ENCODE measurements at regions not wholly inside any gene's neighbourhood (a gene's known extent, or its start where the extent isn't known, plus 50 kb on each side); places are given as distances from the start of the nearest gene placed in this dataset.
A peak's percentile ranks its signal among the peaks of the same experiment; 100 is the strongest.

- CTCF ChIA-PET = no interaction called here
- POLR2A ChIA-PET = no interaction called here
These were observed 184.3 kb downstream of the TBXT start for GRCh38 chr6:165983112-165984072.

GRCh38 chr6:165978476-165978875 is 189.2 kb downstream of the TBXT start:
- DNase-seq (ENCODE audit: extremely low spot score) = no peak
- POLR2A ChIA-PET = no interaction called here
- CTCF ChIA-PET = no interaction called here
- TF ChIP-seq BHLHE40 (IDR thresholded peaks at IDR 0.05; ENCODE audit: borderline replicate concordance) (no peak), FOXM1 (IDR thresholded peaks at IDR 0.05; ENCODE audit: borderline replicate concordance) (no peak), HDGF (IDR thresholded peaks at IDR 0.05; ENCODE audit: borderline replicate concordance) (no peak), PKNOX1 (IDR thresholded peaks at IDR 0.05) (no peak), LEF1 (IDR thresholded peaks at IDR 0.05; ENCODE audit: borderline replicate concordance) (no peak)

More at GRCh38 chr6:165983112-165984072, 184.3 kb downstream of the TBXT start:
- no peak for DNase-seq (ENCODE audit: extremely low spot score)
- TF ChIP-seq NFRKB (IDR thresholded peaks at IDR 0.05) (no peak), ARNT (IDR thresholded peaks at IDR 0.05) (no peak), FOXA1 (IDR thresholded peaks at IDR 0.05) (no peak), PKNOX1 (IDR thresholded peaks at IDR 0.05) (peak; percentile 34; the same call in 1 of the 2 replicates), TARDBP (IDR thresholded peaks at IDR 0.05) (no peak)

GRCh38 chr6:165976684-165977083 is 191.0 kb downstream of the TBXT start:
- CTCF ChIA-PET = interaction anchor here (0.8 kb wide), 1 partner anchor 120 kb away, joined by 3 read pairs; no protein-coding TSS in a partner anchor

GRCh38 chr6:165974817-165975216 is 192.8 kb downstream of the TBXT start:
- TF ChIP-seq FOXM1 (IDR thresholded peaks at IDR 0.05; ENCODE audit: borderline replicate concordance) = no peak
- TF ChIP-seq ZNF384 (IDR thresholded peaks at IDR 0.05) = no peak
- TF ChIP-seq ELF4 (IDR thresholded peaks at IDR 0.05) = no peak
- TF ChIP-seq FOXA1 (IDR thresholded peaks at IDR 0.05) = no peak
- no peak for TF ChIP-seq SP1 (IDR thresholded peaks at IDR 0.05)
- no peak for TF ChIP-seq L3MBTL2 (conservative IDR thresholded peaks at IDR 0.05)
- no peak for TF ChIP-seq CTBP1 (IDR thresholded peaks at IDR 0.05; ENCODE audit: borderline replicate concordance)
- no peak for TF ChIP-seq HDGF (IDR thresholded peaks at IDR 0.05; ENCODE audit: borderline replicate concordance)
- no peak for TF ChIP-seq ARNT (IDR thresholded peaks at IDR 0.05)
- no peak for TF ChIP-seq TARDBP (IDR thresholded peaks at IDR 0.05)
- no peak for DNase-seq (ENCODE audit: extremely low spot score)
- ChIA-PET CTCF (no interaction called here), POLR2A (no interaction called here)

More at GRCh38 chr6:165976684-165977083, 191.0 kb downstream of the TBXT start:
- DNase-seq (ENCODE audit: extremely low spot score) = no peak
- POLR2A ChIA-PET = no interaction called here
- TF ChIP-seq ZNF384 (IDR thresholded peaks at IDR 0.05) (no peak), LEF1 (IDR thresholded peaks at IDR 0.05; ENCODE audit: borderline replicate concordance) (no peak), ARNT (IDR thresholded peaks at IDR 0.05) (no peak), ELF4 (IDR thresholded peaks at IDR 0.05) (no peak), SUZ12 (IDR thresholded peaks at IDR 0.05) (no peak)

- ChIA-PET CTCF (no interaction called here), POLR2A (no interaction called here)
- DNase-seq (ENCODE audit: extremely low spot score) = no peak
- TF ChIP-seq FOXK2 (IDR thresholded peaks at IDR 0.05) (no peak), FOXA1 (IDR thresholded peaks at IDR 0.05) (no peak), ZNF384 (IDR thresholded peaks at IDR 0.05) (no peak), L3MBTL2 (conservative IDR thresholded peaks at IDR 0.05) (no peak), SP1 (IDR thresholded peaks at IDR 0.05) (no peak), CTBP1 (IDR thresholded peaks at IDR 0.05; ENCODE audit: borderline replicate concordance) (no peak), PKNOX1 (IDR thresholded peaks at IDR 0.05) (no peak), ELF4 (IDR thresholded peaks at IDR 0.05) (no peak), LEF1 (IDR thresholded peaks at IDR 0.05; ENCODE audit: borderline replicate concordance) (no peak), BHLHE40 (IDR thresholded peaks at IDR 0.05; ENCODE audit: borderline replicate concordance) (no peak)
These were observed 194.2 kb downstream of the TBXT start for GRCh38 chr6:165973473-165973872.

- ChIA-PET CTCF (no interaction called here), POLR2A (no interaction called here)
- DNase-seq (ENCODE audit: extremely low spot score) = no peak
- TF ChIP-seq ARNT (IDR thresholded peaks at IDR 0.05) (no peak), SUZ12 (IDR thresholded peaks at IDR 0.05) (no peak), HDGF (IDR thresholded peaks at IDR 0.05; ENCODE audit: borderline replicate concordance) (no peak), L3MBTL2 (conservative IDR thresholded peaks at IDR 0.05) (no peak), ELF4 (IDR thresholded peaks at IDR 0.05) (no peak), SP1 (IDR thresholded peaks at IDR 0.05) (no peak), FOXK2 (IDR thresholded peaks at IDR 0.05) (no peak), NFRKB (IDR thresholded peaks at IDR 0.05) (no peak), LEF1 (IDR thresholded peaks at IDR 0.05; ENCODE audit: borderline replicate concordance) (no peak), PKNOX1 (IDR thresholded peaks at IDR 0.05) (no peak), BHLHE40 (IDR thresholded peaks at IDR 0.05; ENCODE audit: borderline replicate concordance) (no peak), TARDBP (IDR thresholded peaks at IDR 0.05) (no peak), ZNF384 (IDR thresholded peaks at IDR 0.05) (no peak), FOXA1 (IDR thresholded peaks at IDR 0.05) (no peak), FOXM1 (IDR thresholded peaks at IDR 0.05; ENCODE audit: borderline replicate concordance) (no peak), CTBP1 (IDR thresholded peaks at IDR 0.05; ENCODE audit: borderline replicate concordance) (no peak)
These were observed 195.4 kb downstream of the TBXT start for GRCh38 chr6:165972139-165972802.

All from HEK293T (cell line).